ENCODE measurements at regions not wholly inside any gene's neighbourhood (a gene's known extent, or its start where the extent isn't known, plus 50 kb on each side); places are given as distances from the start of the nearest gene placed in this dataset.
"Not testable (repeated sequence)": the region's sequence is repeated elsewhere in the genome, so short reads cannot be mapped to it uniquely, and the experiment has no call there.

DNA sequence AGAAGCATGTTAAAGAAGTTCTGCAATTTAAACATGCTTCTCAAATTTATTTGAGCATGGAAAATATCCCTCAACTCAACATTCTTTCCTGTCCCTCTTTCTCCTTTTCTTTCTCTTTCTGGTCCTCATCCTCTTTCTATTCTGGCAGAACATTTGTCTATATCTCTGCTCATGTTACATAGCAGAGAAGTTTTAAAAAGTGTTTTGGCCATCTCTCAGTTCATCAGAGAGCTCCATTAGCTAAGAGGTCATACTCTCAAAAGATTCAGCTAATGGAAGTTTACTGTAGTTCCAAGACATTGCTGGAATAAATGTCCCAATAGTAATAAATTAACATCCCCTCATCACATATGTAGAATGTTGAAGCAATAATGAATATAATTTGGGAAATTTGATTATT, 53.5 kb downstream of the XCL2 start:
- DNase-seq (ENCODE audit: low spot score), result no peak

DNA sequence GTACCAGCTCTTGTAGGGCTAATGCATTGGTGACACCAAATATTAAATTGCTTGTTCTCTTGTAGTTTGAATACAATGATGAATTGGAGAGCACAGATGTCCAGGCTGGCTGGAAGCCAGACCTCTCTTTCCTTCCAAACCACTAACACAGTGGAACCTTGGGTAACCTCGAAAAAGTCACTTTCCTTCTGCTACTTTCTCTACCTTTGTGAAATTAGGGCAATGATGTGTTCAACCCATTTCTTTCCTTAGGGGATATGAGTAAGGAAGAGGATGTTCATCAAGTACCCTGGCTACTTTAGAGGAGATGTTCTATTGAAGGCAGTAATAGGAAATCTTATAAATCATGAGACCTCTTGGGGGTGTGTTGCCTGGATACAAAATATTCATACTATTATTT, 55.7 kb downstream of the XCL2 start:
- DNase-seq (ENCODE audit: low spot score), result no peak

GRCh38 chr1:168486820-168487219, 57.0 kb downstream of the XCL2 start:
- DNase-seq (ENCODE audit: low spot score), result not testable (repeated sequence)

GRCh38 chr1:168485048-168485447, 58.7 kb downstream of the XCL2 start:
- DNase-seq (ENCODE audit: low spot score), result no peak

DNA sequence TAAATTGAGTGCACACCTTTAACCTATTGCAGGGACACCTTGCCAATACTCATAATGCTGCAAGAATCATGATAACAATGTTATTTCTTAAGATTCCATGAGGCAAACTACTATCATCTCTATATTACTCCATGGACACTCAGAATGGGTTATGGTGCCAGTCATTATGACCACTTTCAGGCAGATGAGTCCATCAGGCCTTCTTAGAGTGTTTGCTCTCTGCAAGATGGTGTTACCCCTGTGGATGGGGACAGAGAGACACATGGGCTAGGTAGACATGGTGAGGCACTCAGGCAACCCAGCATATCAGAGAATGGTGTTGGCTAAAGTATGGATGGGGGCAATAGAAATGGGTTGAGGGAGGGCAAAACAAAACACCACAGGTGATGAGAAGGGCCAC, 59.7 kb downstream of the XCL2 start:
- DNase-seq (ENCODE audit: low spot score), result no peak

- DNase-seq (ENCODE audit: low spot score), result no peak
These were observed 60.3 kb downstream of the XCL2 start for GRCh38 chr1:168483539-168483938.

- DNase-seq (ENCODE audit: low spot score), result no peak
These were observed 61.7 kb downstream of the XCL2 start for GRCh38 chr1:168482106-168482505.

DNA sequence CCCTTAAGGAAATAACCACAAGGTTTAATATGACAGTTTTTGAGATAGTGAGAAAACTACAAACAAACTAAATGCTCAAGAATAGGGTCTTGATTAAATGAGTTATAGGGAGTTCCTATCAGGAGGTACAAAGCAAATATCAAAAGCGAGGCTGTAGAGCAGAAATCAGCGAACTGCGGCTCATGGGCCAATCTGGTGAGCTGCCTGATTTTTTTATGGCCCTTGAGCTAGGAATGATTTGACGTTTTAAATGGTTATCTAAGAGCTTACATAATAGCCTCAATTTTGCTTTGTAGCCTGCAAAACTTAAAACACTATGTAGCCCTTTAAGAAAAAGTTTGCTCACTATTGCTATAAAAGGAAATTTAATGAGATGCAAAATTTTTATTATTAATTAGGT, 62.2 kb downstream of the XCL2 start:
- DNase-seq (ENCODE audit: low spot score), result no peak

GRCh38 chr1:168480997-168481396, 62.8 kb downstream of the XCL2 start:
- no peak for DNase-seq (ENCODE audit: low spot score)

GRCh38 chr1:168477792-168478191, 66.0 kb downstream of the XCL2 start:
- DNase-seq (ENCODE audit: low spot score), result no peak

DNA sequence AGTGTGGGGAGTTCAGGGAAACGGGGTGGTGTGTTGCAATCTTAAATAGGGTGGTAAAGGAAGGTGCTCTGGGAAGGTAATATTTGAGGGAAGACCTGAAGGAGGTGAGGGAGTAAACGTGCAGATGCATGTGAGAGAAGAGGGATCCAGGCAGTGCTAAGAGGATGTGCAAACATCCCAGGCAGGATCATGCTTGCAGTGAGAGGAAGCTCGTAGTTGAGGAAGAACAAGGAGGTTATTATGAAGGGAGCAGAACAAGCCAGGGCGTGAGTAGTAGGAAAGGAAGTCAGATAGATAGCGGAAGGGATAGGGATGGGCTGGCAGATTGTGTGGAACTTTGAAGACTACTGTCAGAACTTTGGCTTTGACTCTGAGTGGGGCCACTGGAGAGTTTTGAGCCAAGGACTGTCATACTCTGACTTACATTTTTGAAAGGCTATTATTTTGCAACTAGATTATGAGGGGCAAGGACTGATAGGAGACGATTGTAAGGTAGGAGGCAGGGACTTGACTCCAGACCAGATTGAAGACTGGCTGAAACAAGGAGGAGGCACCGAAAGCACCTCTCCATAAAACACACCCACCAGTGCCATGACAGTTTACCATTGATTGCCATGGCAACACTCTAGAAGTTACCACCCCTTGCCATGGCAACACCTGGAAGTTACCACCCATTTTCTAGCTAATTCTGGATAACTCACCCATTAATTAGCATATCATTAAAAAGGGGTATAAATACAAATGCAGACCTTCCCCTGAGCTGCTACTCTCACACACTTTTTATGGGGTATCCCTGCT, 67.0 kb downstream of the XCL2 start:
- DNase-seq (ENCODE audit: low spot score), result no peak

DNA sequence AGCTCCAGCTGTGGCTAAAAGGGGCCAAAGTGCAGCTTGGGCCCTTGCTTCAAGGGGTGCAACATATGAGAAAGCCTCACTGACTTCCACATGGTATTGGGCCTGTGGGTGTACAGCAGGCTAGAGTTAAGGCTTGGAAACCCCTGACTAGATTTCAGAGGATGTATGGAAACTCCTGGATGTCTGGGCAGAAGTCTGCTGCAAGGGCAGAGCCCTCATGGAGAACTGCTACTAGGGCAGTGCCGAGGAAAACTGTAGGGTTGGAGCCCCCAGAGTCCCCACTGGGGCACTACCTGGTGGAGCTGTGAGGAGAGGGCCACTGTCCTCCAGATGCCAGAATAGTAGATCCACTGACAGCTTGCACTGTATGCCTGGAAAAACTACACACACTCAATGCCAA, 69.5 kb downstream of the XCL2 start:
- DNase-seq (ENCODE audit: low spot score), result no peak

DNA sequence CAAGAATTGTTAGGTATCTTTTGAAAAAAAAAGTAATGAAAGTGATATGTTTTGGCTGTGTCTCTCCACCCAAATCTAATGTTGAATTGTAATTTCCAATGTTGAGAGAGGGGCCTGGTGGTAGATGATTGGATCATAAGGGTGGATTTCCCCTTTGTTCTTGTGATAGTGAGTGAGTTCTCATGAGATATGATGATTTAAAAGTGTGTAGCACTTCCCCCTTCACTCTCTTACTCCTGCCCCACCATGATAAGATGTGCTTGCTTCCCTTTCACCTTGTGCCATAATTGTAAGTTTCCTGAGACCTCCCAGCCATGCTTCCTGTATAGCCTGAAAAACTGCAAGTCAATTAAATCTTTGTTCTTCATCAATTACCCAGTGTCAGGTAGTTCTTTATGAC, 70.7 kb downstream of the XCL2 start:
- DNase-seq (ENCODE audit: low spot score), result no peak

DNA sequence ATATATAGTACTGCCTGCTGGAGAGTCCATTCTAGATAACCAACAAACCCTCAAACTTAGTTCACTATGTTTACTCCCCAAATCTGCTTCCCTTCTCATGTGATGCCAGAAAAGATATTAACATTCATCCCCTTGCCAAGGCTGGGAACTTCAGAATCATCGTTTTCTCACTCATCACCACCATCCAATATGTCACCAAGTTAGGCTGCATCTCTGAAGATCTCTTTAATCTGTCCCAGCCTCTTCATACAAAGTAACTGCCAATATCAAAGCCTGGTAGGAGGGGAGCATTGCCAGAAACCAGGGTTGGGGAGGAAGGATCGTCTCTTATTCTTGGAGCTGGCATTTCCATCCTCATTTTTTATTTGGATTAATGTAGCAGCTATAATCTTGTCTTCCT, 71.6 kb downstream of the XCL2 start:
- DNase-seq (ENCODE audit: low spot score), result no peak

DNA sequence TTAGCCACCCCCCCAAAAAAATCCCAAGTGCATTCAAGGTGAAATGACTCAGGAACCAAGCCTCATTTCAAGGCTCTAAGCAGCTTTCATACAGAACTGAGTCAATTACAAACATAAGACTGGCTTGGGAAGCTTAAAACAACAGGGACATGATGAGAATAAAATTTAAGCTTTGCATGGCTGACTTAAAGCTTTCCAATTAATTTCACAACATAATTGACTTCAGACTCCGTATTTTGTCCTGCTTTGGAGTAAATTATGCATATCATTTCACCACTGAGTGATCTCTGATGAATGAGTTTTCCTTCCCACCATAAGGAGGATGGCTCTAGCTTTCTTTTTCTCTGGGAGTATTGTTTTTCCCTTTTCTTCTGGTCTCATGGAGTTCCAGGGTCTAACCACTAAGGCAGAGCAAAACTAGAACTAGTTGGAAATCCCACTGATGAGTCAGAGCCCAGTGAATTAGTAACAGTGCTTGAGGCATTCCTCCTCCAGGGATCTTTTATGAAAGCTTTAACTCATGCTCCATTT, 72.8 kb downstream of the XCL2 start:
- DNase-seq (ENCODE audit: low spot score), result no peak

- DNase-seq (ENCODE audit: low spot score), result peak; percentile 72
These were observed 74.1 kb downstream of the XCL2 start for GRCh38 chr1:168469690-168470089.

- DNase-seq (ENCODE audit: low spot score), result no peak
These were observed 75.0 kb downstream of the XCL2 start for GRCh38 chr1:168468822-168469221.

DNA sequence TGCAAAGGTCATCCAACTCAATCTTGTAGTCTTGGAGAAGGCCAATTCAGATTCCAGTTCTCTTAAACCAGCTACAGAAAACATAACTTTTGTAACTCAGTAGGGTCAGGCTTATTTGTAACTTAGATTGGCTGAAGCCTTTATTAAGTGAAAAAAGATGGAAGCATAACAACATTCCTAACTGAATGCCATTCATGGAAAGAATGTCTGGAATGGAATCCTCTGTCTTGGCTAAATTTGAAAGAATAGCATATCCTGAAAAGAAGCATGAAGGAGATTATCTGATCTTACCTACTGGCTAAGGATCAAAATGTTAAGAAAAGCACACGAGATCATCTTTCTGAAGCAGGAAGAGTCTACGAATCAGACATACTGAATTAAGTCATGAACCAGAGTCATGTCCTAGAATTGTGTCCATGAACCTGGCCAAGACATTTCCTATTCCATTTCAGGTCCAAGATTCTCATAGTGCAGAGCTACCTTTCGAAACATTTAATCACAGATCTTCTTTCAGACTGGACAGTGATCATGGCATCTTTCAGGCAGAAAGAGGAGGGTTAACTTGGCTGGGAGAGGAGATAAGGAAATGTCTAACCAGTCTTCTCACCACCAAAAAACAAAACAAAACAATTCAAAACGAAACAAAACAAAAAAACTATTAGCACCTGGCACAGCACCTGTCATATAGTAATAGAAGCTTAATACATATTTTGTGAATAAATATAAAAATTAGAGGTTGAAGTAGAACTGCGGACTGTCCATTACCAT, 75.6 kb downstream of the XCL2 start:
- no peak for DNase-seq (ENCODE audit: low spot score)

DNA sequence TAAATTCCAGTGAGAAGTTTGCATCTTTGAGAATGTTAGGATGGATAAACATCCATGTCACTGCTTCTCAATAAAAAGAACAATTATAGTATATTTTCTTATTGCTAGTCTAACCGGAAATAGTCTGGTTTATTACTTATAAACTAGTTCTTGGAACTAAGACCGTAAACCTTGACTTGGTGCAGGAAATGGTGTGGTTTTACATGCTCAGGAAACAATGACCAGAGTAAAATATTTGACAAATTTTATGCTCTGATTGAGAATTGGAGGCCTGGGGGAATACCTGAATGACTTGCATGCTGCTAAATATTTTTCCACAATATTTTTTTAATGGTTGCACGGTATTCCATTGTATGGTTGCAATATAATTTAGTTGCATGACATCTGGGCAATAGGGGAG, 76.3 kb downstream of the XCL2 start:
- no peak for DNase-seq (ENCODE audit: low spot score)

DNA sequence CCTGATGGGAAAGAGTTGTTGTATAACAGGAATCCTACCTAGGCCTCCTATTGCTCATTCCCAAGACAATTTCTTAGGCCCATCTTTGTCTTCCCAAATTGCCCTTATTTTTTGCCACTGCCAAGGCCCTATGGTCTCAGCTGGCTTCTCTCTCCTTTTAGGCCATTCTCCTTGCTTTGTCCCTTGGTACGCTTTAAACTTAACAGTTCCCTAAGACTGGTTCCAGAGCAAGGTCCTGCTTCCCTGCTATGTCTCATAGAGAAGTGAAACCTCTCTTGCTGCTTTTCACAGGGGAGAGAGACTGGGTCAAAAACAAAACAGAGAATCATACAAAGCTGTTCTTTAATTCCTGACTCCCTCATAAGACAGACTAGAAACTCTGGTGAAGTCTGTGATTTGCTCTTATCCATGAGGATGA, 77.1 kb downstream of the XCL2 start:
- DNase-seq (ENCODE audit: low spot score), result no peak

DNA sequence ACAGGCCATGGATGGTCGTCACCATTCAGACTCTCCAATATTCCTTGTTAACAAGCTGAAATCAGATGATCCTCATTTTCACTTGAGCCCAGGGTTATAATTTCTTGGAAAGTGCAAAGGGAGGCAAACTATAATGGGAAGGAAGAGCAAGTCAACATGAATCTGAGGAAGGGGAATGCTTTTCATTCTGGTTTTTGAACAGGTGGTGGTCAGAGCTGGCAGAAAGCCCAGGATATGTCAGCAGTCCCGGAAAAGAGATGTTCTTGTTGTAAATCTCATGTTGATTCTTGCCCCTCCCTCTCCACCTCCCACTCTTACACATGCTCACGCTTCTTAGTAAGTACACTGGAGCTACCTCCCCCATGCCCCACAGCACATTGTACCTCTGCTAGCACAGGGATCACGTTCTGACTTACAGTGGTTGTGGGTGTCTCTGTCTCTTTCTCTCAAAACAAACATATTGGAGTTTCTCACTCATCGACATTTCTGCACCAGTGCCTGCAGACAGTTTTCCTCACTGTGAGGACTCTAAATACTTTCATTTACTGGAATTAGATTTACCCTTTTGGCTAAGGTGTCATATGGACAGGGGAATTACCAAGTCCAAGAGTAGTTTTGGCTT, 77.6 kb downstream of the XCL2 start:
- DNase-seq (ENCODE audit: low spot score), result no peak

GRCh38 chr1:168461108-168461507, 82.7 kb downstream of the XCL2 start:
- not testable (repeated sequence) for DNase-seq (ENCODE audit: low spot score)

DNA sequence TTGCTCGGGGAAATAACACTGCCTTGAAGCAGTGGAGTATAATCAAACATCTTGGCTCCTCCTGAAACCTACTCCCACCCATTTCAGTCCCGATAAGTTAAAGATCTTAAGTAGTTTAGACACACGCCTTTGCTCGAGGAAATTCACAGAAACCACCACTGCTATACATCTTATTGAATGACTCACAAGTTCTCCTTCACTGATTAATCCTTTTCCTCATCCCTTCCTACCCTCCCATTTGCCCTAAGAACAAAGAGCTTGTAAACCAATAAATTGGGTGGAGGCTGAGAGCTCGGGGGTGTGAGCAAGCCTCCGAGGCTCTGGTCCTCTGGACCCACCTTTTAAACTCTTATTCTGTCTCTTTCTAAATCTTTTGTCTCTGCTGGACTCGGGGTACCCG, 86.5 kb downstream of the XCL2 start:
- DNase-seq (ENCODE audit: low spot score), result not testable (repeated sequence)
